H9 (cell line): ENCODE measurements at regions not wholly inside any gene's neighbourhood (a gene's known extent, or its start where the extent isn't known, plus 50 kb on each side); places are given as distances from the start of the nearest gene placed in this dataset.
A peak's percentile ranks its signal among the peaks of the same experiment; 100 is the strongest.
"Not testable (repeated sequence)": the region's sequence is repeated elsewhere in the genome, so short reads cannot be mapped to it uniquely, and the experiment has no call there.

Experiments used
- DNase-seq: peaks from one replicate; pipeline ENCODE4 v3.0.0-alpha.2; 2017
- H2AFZ ChIP-seq: one replicate; pipeline ENCODE4 v1.6.1; 2013; ENCODE audit warnings: mild to moderate bottlenecking, low read length, control low read depth, moderate library complexity
- H2AK5ac ChIP-seq: 2 replicates; pipeline ENCODE4 v1.6.1; 2013; ENCODE audit warnings: low read length, control low read depth, mixed read lengths; ENCODE audit not compliant: insufficient read length
- H2BK120ac ChIP-seq: one replicate; pipeline ENCODE4 v1.6.1; 2013; ENCODE audit warnings: low read depth, mild to moderate bottlenecking, low read length, control low read depth, inconsistent platforms; ENCODE audit not compliant: poor library complexity, severe bottlenecking
- H2BK12ac ChIP-seq: 2 replicates; pipeline ENCODE4 v1.6.1; 2013; ENCODE audit warnings: low read length, control low read depth, mixed read lengths, low read depth; ENCODE audit not compliant: insufficient read length
- H2BK15ac ChIP-seq: 2 replicates; pipeline ENCODE4 v1.6.1; 2013; ENCODE audit warnings: low read depth, low read length, control low read depth
- H2BK20ac ChIP-seq: one replicate; pipeline ENCODE4 v1.6.1; 2013; ENCODE audit warnings: low read depth, mild to moderate bottlenecking, low read length, control low read depth, inconsistent platforms; ENCODE audit not compliant: poor library complexity, severe bottlenecking
- H2BK5ac ChIP-seq: 2 replicates; pipeline ENCODE4 v1.6.1; 2013; ENCODE audit warnings: low read length, control low read depth, mixed read lengths; ENCODE audit not compliant: insufficient read length
- H3K14ac ChIP-seq: 2 replicates; pipeline ENCODE4 v1.6.1; 2013; ENCODE audit warnings: low read length, control low read depth; ENCODE audit not compliant: insufficient read depth
- H3K18ac ChIP-seq: 2 replicates; pipeline ENCODE4 v1.6.1; 2013; ENCODE audit warnings: low read depth, mild to moderate bottlenecking, mixed read lengths, low read length, control low read depth; ENCODE audit not compliant: insufficient read length
- H3K23ac ChIP-seq: 2 replicates; pipeline ENCODE4 v1.6.1; 2013; ENCODE audit warnings: low read length, control low read depth, mixed read lengths, low read depth; ENCODE audit not compliant: insufficient read length
- H3K23me2 ChIP-seq: 2 replicates; pipeline ENCODE4 v1.6.1; 2013; ENCODE audit warnings: low read depth, mild to moderate bottlenecking, mixed read lengths, low read length, control low read depth; ENCODE audit not compliant: insufficient read length, poor library complexity, severe bottlenecking
- H3K27ac ChIP-seq: 2 replicates; pipeline ENCODE4 v1.5.1; 2013; ENCODE audit warnings: low read length, control low read depth, mixed read lengths, low read depth; ENCODE audit not compliant: insufficient read length
- H3K27me3 ChIP-seq: 2 replicates; pipeline ENCODE4 v1.6.1; 2013; ENCODE audit warnings: low read length, control low read depth, inconsistent platforms; ENCODE audit not compliant: insufficient read depth
- H3K4ac ChIP-seq: 2 replicates; pipeline ENCODE4 v1.6.1; 2013; ENCODE audit warnings: low read depth, mild to moderate bottlenecking, control low read depth, inconsistent platforms, low read length, moderate library complexity
- H3K4me1 ChIP-seq: 2 replicates; pipeline ENCODE4 v1.6.1; 2013; ENCODE audit warnings: low read length, control low read depth, inconsistent platforms; ENCODE audit not compliant: insufficient read depth
- H3K4me2 ChIP-seq: 2 replicates; pipeline ENCODE4 v1.6.1; 2013; ENCODE audit warnings: low read length, control low read depth, mixed read lengths; ENCODE audit not compliant: insufficient read length, insufficient read depth
- H3K56ac ChIP-seq: 2 replicates; pipeline ENCODE4 v1.6.1; 2013; ENCODE audit warnings: low read depth, mild to moderate bottlenecking, mixed read lengths, low read length, control low read depth; ENCODE audit not compliant: insufficient read length
- H3K79me1 ChIP-seq: 2 replicates; pipeline ENCODE4 v1.6.1; 2013; ENCODE audit warnings: low read depth, mild to moderate bottlenecking, moderate library complexity, low read length, control low read depth, inconsistent platforms; ENCODE audit not compliant: insufficient read depth, poor library complexity, severe bottlenecking
- H3K79me2 ChIP-seq: 2 replicates; pipeline ENCODE4 v1.6.1; 2013; ENCODE audit warnings: low read length, control low read depth, inconsistent platforms; ENCODE audit not compliant: insufficient read depth
- H3K9ac ChIP-seq: 2 replicates; pipeline ENCODE4 v1.6.1; 2013; ENCODE audit warnings: low read length, control low read depth, mixed read lengths; ENCODE audit not compliant: insufficient read length; ENCODE audit errors: extremely low read depth
- H3K9me3 ChIP-seq: one replicate; pipeline ENCODE4 v1.6.1; 2013; ENCODE audit warnings: low read depth, low read length, inconsistent platforms; ENCODE audit not compliant: control insufficient read depth
- H3T11ph ChIP-seq: one replicate; pipeline ENCODE4 v1.6.1; 2013; ENCODE audit warnings: mild to moderate bottlenecking, low read length, control low read depth, inconsistent platforms
- H4K20me1 ChIP-seq: one replicate; pipeline ENCODE4 v1.6.1; 2013; ENCODE audit not compliant: control insufficient read depth, insufficient read length, insufficient read depth
- H4K5ac ChIP-seq: 2 replicates; pipeline ENCODE4 v1.6.1; 2013; ENCODE audit warnings: low read depth, mild to moderate bottlenecking, mixed read lengths, low read length, control low read depth; ENCODE audit not compliant: insufficient read length
- H4K8ac ChIP-seq: replicated peaks from 2 replicates; pipeline ENCODE4 v1.6.1; 2013; ENCODE audit warnings: low read length, control low read depth, mixed read lengths, low read depth; ENCODE audit not compliant: insufficient read length
- H4K91ac ChIP-seq: 2 replicates; pipeline ENCODE4 v1.6.1; 2013; ENCODE audit warnings: low read depth, mild to moderate bottlenecking, moderate library complexity, mixed read lengths, low read length, control low read depth; ENCODE audit not compliant: insufficient read length
- H3K27ac Mint-ChIP-seq, 3 experiments: 2 replicates in 2 of 3; 3 replicates in 1 of 3; pipeline ENCODE4 v1.8.0; 2020 to 2021; ENCODE audit warnings: mixed read lengths in 3 of 3, mild to moderate bottlenecking in 1 of 3, moderate library complexity in 1 of 3
- H3K27me3 Mint-ChIP-seq: 2 replicates; pipeline ENCODE4 v1.8.0; 2021; ENCODE audit warnings: low read depth, mild to moderate bottlenecking, moderate library complexity, mixed read lengths
- H3K36me3 Mint-ChIP-seq, 3 experiments: 2 replicates in 2 of 3; 3 replicates in 1 of 3; pipeline ENCODE4 v1.8.0; 2020 to 2021; ENCODE audit warnings: low read depth in 3 of 3, mixed read lengths in 3 of 3; ENCODE audit not compliant: insufficient read depth in 1 of 3
- H3K4me1 Mint-ChIP-seq, 2 experiments: 2 replicates each; pipeline ENCODE4 v1.8.0; 2020; ENCODE audit warnings: mixed read lengths in 2 of 2
- H3K4me3 Mint-ChIP-seq, 2 experiments: 2 replicates in 1 of 2; 3 replicates in 1 of 2; pipeline ENCODE4 v1.8.0; 2020 to 2021; ENCODE audit warnings: mild to moderate bottlenecking in 2 of 2, mixed read lengths in 2 of 2, moderate library complexity in 1 of 2
- H3K9me3 Mint-ChIP-seq, 2 experiments: 2 replicates in 1 of 2; 3 replicates in 1 of 2; pipeline ENCODE4 v1.8.0; 2020; ENCODE audit warnings: mild to moderate bottlenecking in 2 of 2, mixed read lengths in 2 of 2, moderate library complexity in 1 of 2
- CTCF ChIP-seq: fragments of 200-600 bp; sonication (generic); conservative IDR thresholded peaks from 3 replicates; pipeline ENCODE4 v1.8.0; 2021; ENCODE audit warnings: antibody characterized with exemption, mild to moderate bottlenecking
- WGBS: extraction: QIAGEN DNeasy Blood & Tissue Kit; methylation state at CpG from one replicate; pipeline ENCODE4 v1.1.7; 2013; ENCODE audit warnings: missing lambda C conversion rate, low lambda C conversion rate, mixed read lengths; ENCODE audit not compliant: insufficient read length; ENCODE audit errors: extremely low coverage; 5-methylcytosine and 5-hydroxymethylcytosine counted together

GRCh38 chr10:78420946-78421735 lies 387.5 kb downstream of the RPS24 start:
- Histone ChIP-seq H3K4ac (no peak overlapping the region), H3K18ac (no peak overlapping the region), H3K79me2 (no peaks in the 10 kb centered on the region), H4K91ac (no peak overlapping the region), H2BK15ac (no peak overlapping the region), H2BK20ac (no peak overlapping the region), H3T11ph (no peak overlapping the region), H3K79me1 (no peaks in the 10 kb centered on the region), H3K14ac (no peak overlapping the region), H2AFZ (no peak overlapping the region), H3K4me2 (no peak overlapping the region), H3K23ac (no peak overlapping the region), H3K4me1 (no peaks in the 10 kb centered on the region; the same call in 1 of the 2 replicates), H3K23me2 (no peaks in the 10 kb centered on the region), H3K27ac (peak overlapping the region; percentile 33), H3K9me3 (no peaks in the 10 kb centered on the region), H4K20me1 (no peaks in the 10 kb centered on the region), H4K5ac (no peak overlapping the region), H3K56ac (no peak overlapping the region), H4K8ac (no peak overlapping the region), H2BK120ac (no peak overlapping the region), H3K27me3 (no peaks in the 10 kb centered on the region), H2BK12ac (no peak overlapping the region), H2BK5ac (no peak overlapping the region), H3K9ac (no peak overlapping the region), H2AK5ac (no peak overlapping the region)
- no peak for TF ChIP-seq CTCF
- Mint-ChIP-seq H3K36me3 (peaks cover 0 to 5% (median 2%) of the 10 kb centered on the region in 3 experiments; a peak in 1 of 7 replicates), H3K27me3 (peaks cover 2% of the 10 kb centered on the region), H3K4me1 (peaks cover 28 to 33% of the 10 kb centered on the region in 2 experiments), H3K4me3 (peak overlapping the region; percentile 40 to 70), H3K27ac (peak overlapping the region; percentile 87 to 92 (median 91)), H3K9me3 (no peaks in the 10 kb centered on the region; a peak in 1 of 5 replicates)
- peak; percentile 33 for DNase-seq
- no CpG with 5 or more reads among the region's 16 CpGs for WGBS

- not testable (repeated sequence) for H3K23ac ChIP-seq, H3K14ac ChIP-seq, H3K4me3 Mint-ChIP-seq, H3K9ac ChIP-seq, H2BK12ac ChIP-seq, H3K4me1 ChIP-seq, H3K4ac ChIP-seq, H3K79me2 ChIP-seq, H2BK120ac ChIP-seq, H4K8ac ChIP-seq, H3K4me2 ChIP-seq, H2AFZ ChIP-seq, H3K27ac Mint-ChIP-seq, H3K27me3 Mint-ChIP-seq, H2BK15ac ChIP-seq, H3K79me1 ChIP-seq, H3K36me3 Mint-ChIP-seq, H3K9me3 ChIP-seq, H2BK5ac ChIP-seq, DNase-seq, H3K27me3 ChIP-seq, H3K9me3 Mint-ChIP-seq, H2AK5ac ChIP-seq, H3K27ac ChIP-seq, H3K18ac ChIP-seq, H2BK20ac ChIP-seq, H3K23me2 ChIP-seq, H3K56ac ChIP-seq, H3T11ph ChIP-seq, H4K91ac ChIP-seq, H4K5ac ChIP-seq, H4K20me1 ChIP-seq
- no CpG with 5 or more reads among the region's 2 CpGs for WGBS
- H3K4me1 Mint-ChIP-seq: peaks cover 26 to 29% of the 10 kb centered on the region in 2 experiments
These were observed 390.4 kb downstream of the RPS24 start for GRCh38 chr10:78424050-78424449.
